Hepatocyte (in vitro differentiated cells): ENCODE measurements at regions not wholly inside any gene's neighbourhood (a gene's known extent, or its start where the extent isn't known, plus 50 kb on each side); places are given as distances from the start of the nearest gene placed in this dataset.

Experiments used
- CTCF ChIP-seq: fragments of 200-600 bp; sonication (generic); IDR thresholded peaks from 2 replicates; pipeline ENCODE4 v1.5.1; 2016; ENCODE audit warnings: antibody characterized with exemption, mild to moderate bottlenecking; ENCODE audit not compliant: poor library complexity
- EZH2 ChIP-seq: fragments of 200-600 bp; sonication (generic); IDR thresholded peaks from 2 replicates; pipeline ENCODE4 v1.6.1; 2016; ENCODE audit warnings: antibody characterized with exemption, mild to moderate bottlenecking, borderline replicate concordance
- EZH2phosphoT487 ChIP-seq: fragments of 200-600 bp; sonication (generic); IDR thresholded peaks from one replicate; pipeline ENCODE4 v1.6.1; 2018; ENCODE audit warnings: antibody characterized with exemption, mild to moderate bottlenecking, low read depth, moderate library complexity; ENCODE audit not compliant: unreplicated experiment, severe bottlenecking

DNA sequence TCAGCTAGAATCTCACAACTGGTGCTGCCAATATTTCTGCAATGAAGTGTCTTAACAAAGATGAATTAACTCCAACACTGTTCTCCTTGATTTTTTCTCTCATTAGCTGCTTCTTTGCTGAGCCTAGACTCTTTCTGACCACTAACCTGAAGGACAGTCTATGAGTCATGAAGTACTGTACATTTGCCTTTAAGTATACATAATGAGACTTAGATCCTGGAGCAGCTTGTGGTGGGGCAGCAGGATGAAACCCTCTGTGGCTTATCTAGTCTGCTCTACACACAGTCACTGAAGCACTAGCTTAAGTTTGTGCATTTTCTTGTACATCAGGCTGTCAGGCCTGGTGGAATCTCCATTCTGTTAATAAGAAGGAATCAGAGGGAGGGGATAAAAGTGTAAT is 307.4 kb upstream of the SMIM31 start:
- TF ChIP-seq CTCF (no peak), EZH2 (no peak), EZH2phosphoT487 (no peak)
